ENCODE measurements at regions not wholly inside any gene's neighbourhood (a gene's known extent, or its start where the extent isn't known, plus 50 kb on each side); places are given as distances from the start of the nearest gene placed in this dataset.

DNA sequence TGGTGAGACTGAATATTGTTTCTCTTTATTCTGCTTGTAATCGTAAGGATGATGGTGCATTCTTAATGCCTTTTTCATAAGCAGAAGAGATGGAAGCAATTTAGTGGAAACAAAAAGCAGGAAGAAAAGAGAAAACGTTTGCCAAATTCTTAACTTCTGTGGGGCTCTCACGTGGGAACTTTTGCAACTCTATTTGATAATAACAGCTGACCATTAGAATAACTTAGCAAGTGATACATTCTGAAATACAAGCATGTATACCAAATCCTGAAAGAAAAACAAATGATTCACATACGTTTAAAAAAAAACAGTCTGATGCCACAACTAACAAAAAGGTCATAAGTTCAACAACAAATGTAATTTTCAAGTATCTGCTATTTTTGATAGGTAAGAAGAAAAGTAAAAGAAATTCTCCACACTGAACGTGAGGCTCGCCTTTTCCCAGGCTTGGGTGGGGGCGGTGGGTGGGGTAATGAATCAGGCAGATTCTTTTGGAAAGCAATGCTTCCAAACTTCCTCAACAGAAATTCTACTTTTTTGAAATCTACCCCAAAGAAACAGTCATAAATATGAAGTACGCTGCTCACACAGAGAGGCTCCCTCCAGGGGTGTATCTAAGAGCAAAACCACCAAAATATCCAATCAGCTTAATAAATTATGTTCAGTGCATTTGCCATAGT lies 446.2 kb upstream of the MGMT start (continued):
- TF ChIP-seq, protein P1, sequence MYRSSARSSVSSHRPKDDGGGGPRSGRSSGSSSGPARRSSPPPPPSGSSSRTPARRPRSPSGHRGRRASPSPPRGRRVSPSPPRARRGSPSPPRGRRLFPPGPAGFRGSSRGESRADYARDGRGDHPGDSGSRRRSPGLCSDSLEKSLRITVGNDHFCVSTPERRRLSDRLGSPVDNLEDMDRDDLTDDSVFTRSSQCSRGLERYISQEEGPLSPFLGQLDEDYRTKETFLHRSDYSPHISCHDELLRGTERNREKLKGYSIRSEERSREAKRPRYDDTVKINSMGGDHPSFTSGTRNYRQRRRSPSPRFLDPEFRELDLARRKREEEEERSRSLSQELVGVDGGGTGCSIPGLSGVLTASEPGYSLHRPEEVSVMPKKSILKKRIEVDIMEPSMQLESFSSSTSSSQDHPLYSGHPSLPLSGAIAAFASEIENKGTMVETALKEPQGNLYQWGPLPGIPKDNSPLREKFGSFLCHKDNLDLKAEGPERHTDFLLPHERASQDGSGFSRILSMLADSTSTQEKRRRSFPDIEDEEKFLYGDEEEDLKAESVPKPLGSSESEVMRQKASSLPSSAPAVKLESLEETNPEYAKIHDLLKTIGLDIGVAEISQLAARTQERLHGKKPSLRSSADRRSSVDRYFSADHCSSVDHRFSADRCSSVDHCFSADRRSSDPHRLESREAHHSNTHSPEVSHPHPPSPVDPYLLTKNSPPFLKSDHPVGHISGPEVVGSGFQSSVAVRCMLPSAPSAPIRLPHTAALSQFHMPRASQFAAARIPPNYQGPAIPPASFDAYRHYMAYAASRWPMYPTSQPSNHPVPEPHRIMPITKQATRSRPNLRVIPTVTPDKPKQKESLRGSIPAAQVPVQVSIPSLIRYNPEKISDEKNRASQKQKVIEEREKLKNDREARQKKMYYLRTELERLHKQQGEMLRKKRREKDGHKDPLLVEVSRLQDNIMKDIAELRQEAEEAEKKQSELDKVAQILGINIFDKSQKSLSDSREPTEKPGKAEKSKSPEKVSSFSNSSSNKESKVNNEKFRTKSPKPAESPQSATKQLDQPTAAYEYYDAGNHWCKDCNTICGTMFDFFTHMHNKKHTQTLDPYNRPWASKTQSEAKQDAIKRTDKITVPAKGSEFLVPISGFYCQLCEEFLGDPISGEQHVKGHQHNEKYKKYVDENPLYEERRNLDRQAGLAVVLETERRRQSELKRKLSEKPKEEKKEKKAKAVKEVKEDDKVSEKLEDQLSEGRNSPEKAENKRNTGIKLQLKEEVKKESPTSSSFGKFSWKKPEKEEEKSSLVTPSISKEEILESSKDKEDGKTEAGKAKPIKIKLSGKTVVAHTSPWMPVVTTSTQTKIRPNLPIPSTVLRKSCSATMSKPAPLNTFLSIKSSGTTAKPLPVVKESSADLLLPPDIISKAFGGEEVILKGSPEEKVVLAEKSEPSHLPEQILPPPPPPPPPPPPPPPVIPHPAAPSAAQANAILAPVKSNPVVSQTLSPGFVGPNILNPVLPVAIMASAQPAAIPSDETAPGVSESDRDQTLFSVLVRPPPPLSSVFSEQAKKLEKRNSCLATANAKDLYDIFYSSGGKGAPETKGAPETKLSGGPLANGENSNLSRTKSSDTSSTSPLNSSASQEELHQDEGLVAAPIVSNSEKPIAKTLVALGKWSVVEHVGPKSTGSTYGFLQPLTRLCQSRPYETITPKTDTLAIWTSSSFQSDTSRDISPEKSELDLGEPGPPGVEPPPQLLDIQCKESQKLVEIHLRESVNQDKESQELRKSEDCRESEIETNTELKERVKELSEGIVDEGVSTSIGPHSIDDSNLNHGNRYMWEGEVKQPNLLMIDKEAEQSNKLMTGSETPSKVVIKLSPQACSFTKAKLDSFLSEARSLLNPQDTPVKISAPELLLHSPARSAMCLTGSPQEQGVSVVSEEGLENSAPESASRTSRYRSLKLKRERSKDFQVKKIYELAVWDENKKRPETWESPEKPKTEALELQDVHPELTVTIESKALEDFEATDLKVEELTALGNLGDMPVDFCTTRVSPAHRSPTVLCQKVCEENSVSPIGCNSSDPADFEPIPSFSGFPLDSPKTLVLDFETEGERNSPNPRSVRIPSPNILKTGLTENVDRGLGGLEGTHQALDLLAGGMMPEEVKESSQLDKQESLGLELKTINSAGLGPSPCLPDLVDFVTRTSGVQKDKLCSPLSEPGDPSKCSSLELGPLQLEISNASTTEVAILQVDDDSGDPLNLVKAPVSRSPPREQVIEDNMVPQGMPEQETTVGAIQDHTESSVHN (CRISPR knock-in tag; IDR thresholded peaks at IDR 0.05), result no peak
- no peak for TF ChIP-seq FOSL1 (CRISPR knock-in tag; IDR thresholded peaks at IDR 0.05; ENCODE audit: borderline replicate concordance)
- TF ChIP-seq ZNF432 (CRISPR knock-in tag; IDR thresholded peaks at IDR 0.05; ENCODE audit: borderline replicate concordance), result no peak
- TF ChIP-seq IRX3 (CRISPR knock-in tag; IDR thresholded peaks at IDR 0.05; ENCODE audit: borderline replicate concordance, low read depth), result no peak
- TF ChIP-seq KLF12 (CRISPR knock-in tag; IDR thresholded peaks at IDR 0.05; ENCODE audit: borderline replicate concordance), result no peak
- TF ChIP-seq, protein P2, sequence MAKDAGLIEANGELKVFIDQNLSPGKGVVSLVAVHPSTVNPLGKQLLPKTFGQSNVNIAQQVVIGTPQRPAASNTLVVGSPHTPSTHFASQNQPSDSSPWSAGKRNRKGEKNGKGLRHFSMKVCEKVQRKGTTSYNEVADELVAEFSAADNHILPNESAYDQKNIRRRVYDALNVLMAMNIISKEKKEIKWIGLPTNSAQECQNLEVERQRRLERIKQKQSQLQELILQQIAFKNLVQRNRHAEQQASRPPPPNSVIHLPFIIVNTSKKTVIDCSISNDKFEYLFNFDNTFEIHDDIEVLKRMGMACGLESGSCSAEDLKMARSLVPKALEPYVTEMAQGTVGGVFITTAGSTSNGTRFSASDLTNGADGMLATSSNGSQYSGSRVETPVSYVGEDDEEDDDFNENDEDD (CRISPR knock-in tag; IDR thresholded peaks at IDR 0.05; ENCODE audit: borderline replicate concordance), result no peak
- TF ChIP-seq ZNF766 (CRISPR knock-in tag; IDR thresholded peaks at IDR 0.05; ENCODE audit: borderline replicate concordance), result no peak

Measured in HepG2 (cell line).